H1 (cell line): ENCODE measurements at regions not wholly inside any gene's neighbourhood (a gene's known extent, or its start where the extent isn't known, plus 50 kb on each side); places are given as distances from the start of the nearest gene placed in this dataset.

Experiments used
- CTCF ChIA-PET: fragments of 300-600 bp; sonication (Branson Sonifier 250); formaldehyde crosslinking; loops from one replicate; lab custom pipeline; 2021; ENCODE audit not compliant: partially characterized antibody; lab: Charles Lee
- POLR2A ChIA-PET: fragments of 300-600 bp; sonication (Branson Sonifier 250); formaldehyde crosslinking; loops from one replicate; lab custom pipeline; 2021; ENCODE audit warnings: inconsistent platforms; ENCODE audit not compliant: partially characterized antibody; lab: Charles Lee
- DNase-seq, 2 experiments: peaks; one replicate each; pipeline versions ENCODE4 v3.0.0 to v3.0.0-alpha.2; 2010 to 2022; ENCODE audit warnings: low spot score in 2 of 2, low read depth in 1 of 2, mixed read lengths in 1 of 2
- FAIRE-seq: peaks from 2 replicates; lab custom pipeline; 2011; peaks lifted over from hg19 to GRCh38; lab: Jason Lieb, UNC
- H2AFZ ChIP-seq: 2 replicates; pipeline ENCODE4 v1.8.1; 2012; ENCODE audit warnings: low read length, inconsistent platforms
- H2AK5ac ChIP-seq: 2 replicates; pipeline ENCODE4 v1.6.1; 2013; ENCODE audit warnings: low read depth, low read length
- H2BK120ac ChIP-seq: replicated peaks from 2 replicates; pipeline ENCODE3; 2013; ENCODE audit warnings: low read depth, low read length, inconsistent platforms
- H2BK12ac ChIP-seq: 2 replicates; pipeline ENCODE4 v1.6.1; 2013; ENCODE audit warnings: low read depth, low read length
- H2BK15ac ChIP-seq: 2 replicates; pipeline ENCODE4 v1.6.1; 2013; ENCODE audit warnings: low read length
- H2BK20ac ChIP-seq: 2 replicates; pipeline ENCODE4 v1.6.1; 2013; ENCODE audit warnings: low read length
- H2BK5ac ChIP-seq: 2 replicates; pipeline ENCODE4 v1.6.1; 2013; ENCODE audit warnings: low read depth, low read length
- H3K14ac ChIP-seq: 2 replicates; pipeline ENCODE4 v1.6.1; 2013; ENCODE audit warnings: inconsistent platforms; ENCODE audit not compliant: insufficient read length
- H3K18ac ChIP-seq: 2 replicates; pipeline ENCODE4 v1.6.1; 2013; ENCODE audit warnings: low read length; ENCODE audit errors: extremely low read depth
- H3K23ac ChIP-seq: 2 replicates; pipeline ENCODE4 v1.6.1; 2013; ENCODE audit warnings: inconsistent platforms; ENCODE audit not compliant: insufficient read length
- H3K23me2 ChIP-seq: 2 replicates; pipeline ENCODE4 v1.6.1; 2013; ENCODE audit warnings: low read depth, low read length
- H3K27ac ChIP-seq: 2 replicates; pipeline ENCODE4 v1.6.1; 2011; ENCODE audit warnings: low read depth, low read length, inconsistent platforms
- H3K27me3 ChIP-seq, 4 experiments: replicated peaks in 1 of 4; 1 replicate in 1 of 4; 2 replicates in 3 of 4; pipeline versions ENCODE4 v1.6.1 to v1.8.1; 2011 to 2013; ENCODE audit warnings: low read length in 3 of 4, mild to moderate bottlenecking in 3 of 4, inconsistent platforms in 2 of 4, mixed read lengths in 2 of 4, moderate library complexity in 1 of 4; ENCODE audit not compliant: control insufficient read depth in 3 of 4, insufficient read depth in 3 of 4; ENCODE audit errors: extremely low read depth in 1 of 4
- H3K36me3 ChIP-seq, 4 experiments: 2 replicates each; pipeline versions ENCODE4 v1.6.1 to v1.8.1; 2011 to 2013; ENCODE audit warnings: mild to moderate bottlenecking in 4 of 4, low read length in 3 of 4, moderate library complexity in 2 of 4, control low read depth in 1 of 4, inconsistent platforms in 1 of 4; ENCODE audit not compliant: insufficient read depth in 4 of 4, control insufficient read depth in 2 of 4
- H3K4ac ChIP-seq: replicated peaks from 2 replicates; pipeline ENCODE3; 2013; ENCODE audit warnings: low read length, low read depth, mixed read lengths, inconsistent platforms; ENCODE audit not compliant: insufficient read length
- H3K4me1 ChIP-seq, 4 experiments: replicated peaks in 1 of 4; 1 replicate in 1 of 4; 2 replicates in 3 of 4; pipeline versions ENCODE4 v1.6.1 to v1.8.1; 2011 to 2013; ENCODE audit warnings: low read length in 3 of 4, inconsistent platforms in 2 of 4, mixed read lengths in 1 of 4; ENCODE audit not compliant: insufficient read depth in 4 of 4, control insufficient read depth in 3 of 4
- H3K4me2 ChIP-seq, 2 experiments: 2 replicates each; pipeline versions ENCODE4 v1.6.1 to v1.8.1; 2011 to 2013; ENCODE audit warnings: low read depth in 2 of 2, low read length in 2 of 2, control low read depth in 1 of 2, inconsistent platforms in 1 of 2, mild to moderate bottlenecking in 1 of 2; ENCODE audit not compliant: insufficient read depth in 1 of 2
- H3K4me3 ChIP-seq, 4 experiments: fragments of 200-600, 300-600 bp in 1 of 4; sonication (generic), shearing (Covaris generic), sonication (Bioruptor Twin) in 1 of 4; 2 replicates each; pipeline versions ENCODE4 v1.5.1 to v1.8.1; 2011 to 2016; ENCODE audit warnings: low read length in 4 of 4, low read depth in 3 of 4, control low read depth in 2 of 4, inconsistent platforms in 2 of 4, mild to moderate bottlenecking in 2 of 4, mixed read lengths in 1 of 4, moderate library complexity in 1 of 4; ENCODE audit not compliant: insufficient read depth in 2 of 4; ENCODE audit errors: extremely low read depth in 1 of 4
- H3K56ac ChIP-seq: replicated peaks from 2 replicates; pipeline ENCODE3; 2013; ENCODE audit warnings: low read depth, mild to moderate bottlenecking, mixed read lengths, low read length, inconsistent platforms; ENCODE audit not compliant: insufficient read length
- H3K79me1 ChIP-seq: 2 replicates; pipeline ENCODE4 v1.6.1; 2013; ENCODE audit warnings: low read depth, low read length, control low read depth
- H3K79me2 ChIP-seq, 2 experiments: 2 replicates each; pipeline versions ENCODE4 v1.6.1 to v1.8.1; 2012 to 2013; ENCODE audit warnings: low read length in 2 of 2, mild to moderate bottlenecking in 2 of 2, inconsistent platforms in 1 of 2; ENCODE audit not compliant: insufficient read depth in 2 of 2, control insufficient read depth in 1 of 2
- H3K9ac ChIP-seq, 4 experiments: replicated peaks in 1 of 4; 1 replicate in 1 of 4; 2 replicates in 3 of 4; pipeline versions ENCODE4 v1.6.1 to v1.8.1; 2011 to 2013; ENCODE audit warnings: low read depth in 3 of 4, low read length in 3 of 4, control low read depth in 2 of 4, mild to moderate bottlenecking in 2 of 4, moderate library complexity in 2 of 4, inconsistent platforms in 1 of 4; ENCODE audit errors: extremely low read depth in 1 of 4
- H3K9me3 ChIP-seq, 2 experiments: 2 replicates each; pipeline versions ENCODE4 v1.6.1 to v1.8.1; 2012 to 2013; ENCODE audit warnings: mild to moderate bottlenecking in 2 of 2, moderate library complexity in 2 of 2, control low read depth in 1 of 2, inconsistent platforms in 1 of 2, low read depth in 1 of 2, low read length in 1 of 2, mixed read lengths in 1 of 2; ENCODE audit not compliant: insufficient read depth in 2 of 2
- H4K20me1 ChIP-seq, 2 experiments: replicated peaks in 1 of 2; 2 replicates each; pipeline versions ENCODE3 to v1.8.1; 2011 to 2013; ENCODE audit warnings: inconsistent platforms in 2 of 2, low read length in 2 of 2, mild to moderate bottlenecking in 1 of 2; ENCODE audit not compliant: insufficient read depth in 2 of 2, control insufficient read depth in 1 of 2
- H4K5ac ChIP-seq: 2 replicates; pipeline ENCODE4 v1.6.1; 2013; ENCODE audit warnings: low read length, low read depth, mixed read lengths, inconsistent platforms; ENCODE audit not compliant: insufficient read length
- H4K8ac ChIP-seq: 2 replicates; pipeline ENCODE4 v1.8.0; 2013; ENCODE audit warnings: mild to moderate bottlenecking, moderate library complexity, low read length, inconsistent platforms; ENCODE audit not compliant: insufficient read depth; ENCODE audit errors: extremely low read depth
- H4K91ac ChIP-seq: replicated peaks from 2 replicates; pipeline ENCODE3; 2013; ENCODE audit warnings: low read length, mixed read lengths, inconsistent platforms; ENCODE audit not compliant: insufficient read length
- BRCA1 ChIP-seq: IDR thresholded peaks from 2 replicates; pipeline ENCODE4 v1.6.1; 2012; ENCODE audit warnings: low read depth, low read length, improper control_type of control experiment
- CEBPB ChIP-seq: IDR thresholded peaks from 2 replicates; pipeline ENCODE4 v1.6.1; 2012; ENCODE audit warnings: low read depth, low read length
- CHD1 ChIP-seq: IDR thresholded peaks from 2 replicates; pipeline ENCODE4 v1.6.1; 2012; ENCODE audit warnings: low read depth, low read length, improper control_type of control experiment
- CHD2 ChIP-seq: IDR thresholded peaks from 2 replicates; pipeline ENCODE4 v1.6.1; 2012; ENCODE audit warnings: low read length, improper control_type of control experiment
- EGR1 ChIP-seq: IDR thresholded peaks from 2 replicates; pipeline ENCODE4 v1.6.1; 2011; ENCODE audit warnings: low read depth, low read length, borderline replicate concordance
- EZH2 ChIP-seq: fragments of 200-600 bp; sonication (generic); IDR thresholded peaks from 2 replicates; pipeline ENCODE4 v1.7.1; 2012; ENCODE audit warnings: low read depth, mild to moderate bottlenecking, moderate library complexity, low read length, inconsistent platforms; ENCODE audit not compliant: severe bottlenecking
- GABPA ChIP-seq: IDR thresholded peaks from 2 replicates; pipeline ENCODE4 v1.6.1; 2011; ENCODE audit warnings: mild to moderate bottlenecking, low read length, moderate library complexity, borderline replicate concordance; ENCODE audit not compliant: insufficient read depth
- JUN ChIP-seq: IDR thresholded peaks from 2 replicates; pipeline ENCODE4 v1.6.1; 2011; ENCODE audit warnings: low read depth, mild to moderate bottlenecking, improper control_type of control experiment, low read length
- RAD21 ChIP-seq, 2 experiments: IDR thresholded peaks in 1 of 2; conservative IDR thresholded peaks in 1 of 2; 2 replicates each; pipeline ENCODE4 v1.6.1; 2011; ENCODE audit warnings: low read depth in 2 of 2, low read length in 2 of 2, improper control_type of control experiment in 1 of 2, inconsistent platforms in 1 of 2, mild to moderate bottlenecking in 1 of 2, moderate library complexity in 1 of 2
- SAP30 ChIP-seq: fragments of 300-600 bp; sonication (generic); IDR thresholded peaks from 2 replicates; pipeline ENCODE4 v1.7.1; 2012; ENCODE audit warnings: low read length, moderate library complexity, mild to moderate bottlenecking, inconsistent platforms; ENCODE audit not compliant: insufficient read depth, insufficient replicate concordance
- SP1 ChIP-seq: IDR thresholded peaks from 2 replicates; pipeline ENCODE4 v1.6.1; 2011; ENCODE audit warnings: low read depth, low read length
- SP4 ChIP-seq: IDR thresholded peaks from 2 replicates; pipeline ENCODE4 v1.6.1; 2012; ENCODE audit warnings: low read length, inconsistent platforms
- SUZ12 ChIP-seq: fragments of 200-600 bp; sonication (generic); IDR thresholded peaks from 2 replicates; pipeline ENCODE4 v1.6.1; 2012; ENCODE audit warnings: mild to moderate bottlenecking, inconsistent platforms, low read length, moderate library complexity, mixed read lengths
- ZNF274 ChIP-seq: IDR thresholded peaks from 2 replicates; pipeline ENCODE4 v1.7.0; 2012; ENCODE audit warnings: low read length, borderline replicate concordance; ENCODE audit errors: extremely low read depth
- WGBS, 2 experiments: shearing (Covaris generic) in 1 of 2; methylation state at CpG; one replicate each; pipeline versions ENCODE4 v1.1.6 to v1.1.7; 2013 to 2015; ENCODE audit warnings: low lambda C conversion rate in 2 of 2, mixed read lengths in 2 of 2, inconsistent platforms in 1 of 2, low coverage in 1 of 2, missing lambda C conversion rate in 1 of 2; ENCODE audit not compliant: insufficient replicate concordance in 2 of 2, insufficient coverage in 1 of 2, insufficient read length in 1 of 2; ENCODE audit errors: extremely low coverage in 1 of 2, missing lambda C conversion rate in 1 of 2; 5-methylcytosine and 5-hydroxymethylcytosine counted together

GRCh38 chr2:129458006-129458405 lies 521.5 kb upstream of the RAB6C start:
- H4K5ac ChIP-seq, result no peak overlapping the region
- ChIA-PET POLR2A (no interaction called here), CTCF (no interaction called here)
- H3K27ac ChIP-seq, result no peak overlapping the region
- H3K56ac ChIP-seq, result no peak overlapping the region
- H3K14ac ChIP-seq, result no peak overlapping the region
- H3K9me3 ChIP-seq, result no peaks in the 10 kb centered on the region
- no peak overlapping the region for H3K4me2 ChIP-seq
- no peaks in the 10 kb centered on the region for H4K20me1 ChIP-seq
- H3K4ac ChIP-seq, result no peak overlapping the region
- no peaks in the 10 kb centered on the region for H3K27me3 ChIP-seq
- H2BK5ac ChIP-seq, result no peak overlapping the region
- no peak overlapping the region for H2BK20ac ChIP-seq
- H2BK12ac ChIP-seq, result no peak overlapping the region
- no peak overlapping the region for H3K23ac ChIP-seq
- no peak overlapping the region for H2AFZ ChIP-seq
- no peaks in the 10 kb centered on the region for H3K79me2 ChIP-seq
- TF ChIP-seq EGR1, result no peak
- TF ChIP-seq BRCA1, result no peak
- TF ChIP-seq EZH2, result no peak
- TF ChIP-seq ZNF274, result no peak
- no peak for TF ChIP-seq JUN
- no peak for TF ChIP-seq RAD21 (IDR thresholded peaks at IDR 0.05 in 1 of 2, conservative IDR thresholded peaks at IDR 0.05 in 1 of 2; ENCODE audit: low read depth in 2 of 2, low read length in 2 of 2)
- TF ChIP-seq CHD1, result no peak
- no peak for TF ChIP-seq GABPA
- TF ChIP-seq CEBPB, result no peak
- no peak for TF ChIP-seq CHD2
- TF ChIP-seq SP1, result no peak
- TF ChIP-seq SUZ12, result no peak
- no peak for TF ChIP-seq SAP30
- TF ChIP-seq SP4, result no peak
- DNase-seq, result no peak
- H3K36me3 ChIP-seq, result no peaks in the 10 kb centered on the region
- no peak overlapping the region for H2BK120ac ChIP-seq
- no peak overlapping the region for H2BK15ac ChIP-seq
- no peak overlapping the region for H3K9ac ChIP-seq
- no peaks in the 10 kb centered on the region for H3K79me1 ChIP-seq
- H3K23me2 ChIP-seq, result no peaks in the 10 kb centered on the region
- no peak overlapping the region for H3K18ac ChIP-seq
- H4K91ac ChIP-seq, result no peak overlapping the region
- 92% methylated on average over 7 of the region's 7 CpGs; no CpG with 5 or more reads in 1 of the 2 experiments for WGBS, 2 experiments
- no peak overlapping the region for H2AK5ac ChIP-seq
- no peaks in the 10 kb centered on the region for H3K4me1 ChIP-seq
- H3K4me3 ChIP-seq, result no peak overlapping the region
- FAIRE-seq, result no peak
- no peak overlapping the region for H4K8ac ChIP-seq
